Panc1 (cell line): ENCODE measurements at regions not wholly inside any gene's neighbourhood (a gene's known extent, or its start where the extent isn't known, plus 50 kb on each side); places are given as distances from the start of the nearest gene placed in this dataset.

ENCODE experiments used
- ATAC-seq: fragments of 200-7000 bp; cut with Tn5 transposase; 2 replicates; pipeline ENCODE4 v1.9.1; 2020; ENCODE audit warnings: mild to moderate bottlenecking, moderate library complexity
- BruUV-seq: library from RNA; stranded (reverse); fragments of 400-500 nt; replicated peaks from 2 replicates; lab custom pipeline; 2021; lab: Mats Ljungman, UMichigan
- CTCF ChIA-PET: fragments of 300-600 bp; sonication (Branson Sonifier 250); formaldehyde crosslinking; loops from one replicate; lab custom pipeline; 2022; ENCODE audit warnings: antibody characterized with exemption; lab: Charles Lee
- POLR2A ChIA-PET: fragments of 300-600 bp; sonication (Branson Sonifier 250); formaldehyde crosslinking; loops from one replicate; lab custom pipeline; 2022; ENCODE audit warnings: antibody characterized with exemption; lab: Charles Lee
- DNase-seq: peaks from one replicate; pipeline ENCODE4 v3.0.0-alpha.2; 2010; ENCODE audit warnings: low read depth, low spot score
- H3K27ac ChIP-seq: 2 replicates; pipeline ENCODE4 v1.5.1; 2011; ENCODE audit warnings: mild to moderate bottlenecking, low read length, inconsistent platforms
- H3K27me3 ChIP-seq: fragments of 200-500 bp; sonication (Bioruptor generic); 2 replicates; pipeline ENCODE4 v1.6.0; 2014; ENCODE audit warnings: low read length, inconsistent platforms; ENCODE audit not compliant: control insufficient read depth, insufficient read depth
- H3K36me3 ChIP-seq: fragments of 200-500 bp; sonication (Bioruptor generic); 2 replicates; pipeline ENCODE4 v1.5.1; 2014; ENCODE audit warnings: inconsistent platforms, mild to moderate bottlenecking, low read length, moderate library complexity; ENCODE audit not compliant: control insufficient read depth, insufficient read depth
- H3K4me1 ChIP-seq: 2 replicates; pipeline ENCODE4 v1.5.1; 2011; ENCODE audit warnings: inconsistent platforms, mild to moderate bottlenecking, low read length, moderate library complexity; ENCODE audit not compliant: control insufficient read depth, insufficient read depth
- H3K4me3 ChIP-seq, 2 experiments: 2 replicates each; pipeline ENCODE4 v1.5.1; 2011 to 2012; ENCODE audit warnings: low read depth in 2 of 2, low read length in 2 of 2, mild to moderate bottlenecking in 2 of 2, inconsistent platforms in 1 of 2, moderate library complexity in 1 of 2
- H3K9me3 ChIP-seq: fragments of 200-500 bp; sonication (Bioruptor generic); 2 replicates; pipeline ENCODE4 v1.5.1; 2014; ENCODE audit warnings: low read depth, mild to moderate bottlenecking, inconsistent platforms, low read length, moderate library complexity; ENCODE audit not compliant: control insufficient read depth, insufficient read depth
- POLR2AphosphoS5 ChIP-seq: IDR thresholded peaks from 2 replicates; pipeline ENCODE4 v1.6.1; 2012; ENCODE audit warnings: mild to moderate bottlenecking, low read depth, low read length, moderate library complexity
- SIN3A ChIP-seq: IDR thresholded peaks from 2 replicates; pipeline ENCODE4 v1.6.1; 2012; ENCODE audit warnings: low read depth, mild to moderate bottlenecking, low read length, moderate library complexity, borderline replicate concordance; ENCODE audit not compliant: insufficient read depth
- TCF7L2 ChIP-seq: IDR thresholded peaks from 2 replicates; pipeline ENCODE4 v1.6.1; 2011; ENCODE audit warnings: mild to moderate bottlenecking, low read depth, low read length, inconsistent platforms
- in situ Hi-C: cut with HindIII; loops from 2 replicates; pipeline ENCODE4 v1.10.0; 2016; ENCODE audit warnings: low sequenced_read_pairs, low pct_unique_long_range_greater_than_20kb
- intact Hi-C: fragments of 100-400 bp; cut with micrococcal nuclease; formaldehyde crosslinking; loops from one replicate; pipeline ENCODE4 v1.10.0; 2022; ENCODE audit not compliant: unreplicated experiment
- TF ChIP-seq, protein P1 (sequence below), 2 experiments: IDR thresholded peaks; 2 replicates each; pipeline ENCODE4 v1.6.1; 2011 to 2012; ENCODE audit warnings: low read depth in 2 of 2, control low read depth in 1 of 2, low read length in 1 of 2, mild to moderate bottlenecking in 1 of 2, moderate library complexity in 1 of 2; ENCODE audit not compliant: insufficient read depth in 1 of 2
- TF ChIP-seq, protein P2 (sequence below): fragments of 450-650 bp; IDR thresholded peaks from 2 replicates; pipeline ENCODE4 v1.5.1; 2017; ENCODE audit warnings: mild to moderate bottlenecking

DNA sequence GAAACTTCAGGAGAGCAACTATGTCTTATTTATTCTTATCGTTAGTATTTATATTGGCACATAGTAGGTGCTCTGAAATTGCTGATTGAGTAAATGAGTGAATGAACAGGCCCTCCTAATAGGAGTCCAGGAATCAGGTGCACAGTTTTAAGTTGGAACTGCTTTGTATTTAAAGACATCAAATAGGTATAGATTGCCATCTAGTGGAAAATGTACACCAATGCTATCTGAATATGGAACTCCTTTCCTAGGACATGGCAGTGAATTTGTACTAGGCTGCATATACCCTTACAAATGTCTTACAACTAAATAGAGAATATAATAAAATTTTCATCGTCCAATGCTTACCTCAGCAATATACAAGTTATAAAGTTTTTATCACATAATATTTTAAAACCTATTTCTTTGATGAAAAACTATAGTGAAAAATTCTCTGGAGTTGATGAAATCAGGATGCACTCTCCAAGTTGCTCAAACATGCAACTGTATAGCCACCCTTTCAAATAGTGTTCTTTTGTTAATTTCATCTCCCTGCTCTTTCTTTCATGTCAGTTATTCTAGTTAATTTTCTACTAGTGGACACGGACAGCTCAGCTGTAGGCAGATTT, 318.9 kb upstream of the SYT4 start:
- H3K36me3 ChIP-seq: no peaks in the 10 kb centered on the region
- no peak for TF ChIP-seq TCF7L2
- TF ChIP-seq, protein P1, sequence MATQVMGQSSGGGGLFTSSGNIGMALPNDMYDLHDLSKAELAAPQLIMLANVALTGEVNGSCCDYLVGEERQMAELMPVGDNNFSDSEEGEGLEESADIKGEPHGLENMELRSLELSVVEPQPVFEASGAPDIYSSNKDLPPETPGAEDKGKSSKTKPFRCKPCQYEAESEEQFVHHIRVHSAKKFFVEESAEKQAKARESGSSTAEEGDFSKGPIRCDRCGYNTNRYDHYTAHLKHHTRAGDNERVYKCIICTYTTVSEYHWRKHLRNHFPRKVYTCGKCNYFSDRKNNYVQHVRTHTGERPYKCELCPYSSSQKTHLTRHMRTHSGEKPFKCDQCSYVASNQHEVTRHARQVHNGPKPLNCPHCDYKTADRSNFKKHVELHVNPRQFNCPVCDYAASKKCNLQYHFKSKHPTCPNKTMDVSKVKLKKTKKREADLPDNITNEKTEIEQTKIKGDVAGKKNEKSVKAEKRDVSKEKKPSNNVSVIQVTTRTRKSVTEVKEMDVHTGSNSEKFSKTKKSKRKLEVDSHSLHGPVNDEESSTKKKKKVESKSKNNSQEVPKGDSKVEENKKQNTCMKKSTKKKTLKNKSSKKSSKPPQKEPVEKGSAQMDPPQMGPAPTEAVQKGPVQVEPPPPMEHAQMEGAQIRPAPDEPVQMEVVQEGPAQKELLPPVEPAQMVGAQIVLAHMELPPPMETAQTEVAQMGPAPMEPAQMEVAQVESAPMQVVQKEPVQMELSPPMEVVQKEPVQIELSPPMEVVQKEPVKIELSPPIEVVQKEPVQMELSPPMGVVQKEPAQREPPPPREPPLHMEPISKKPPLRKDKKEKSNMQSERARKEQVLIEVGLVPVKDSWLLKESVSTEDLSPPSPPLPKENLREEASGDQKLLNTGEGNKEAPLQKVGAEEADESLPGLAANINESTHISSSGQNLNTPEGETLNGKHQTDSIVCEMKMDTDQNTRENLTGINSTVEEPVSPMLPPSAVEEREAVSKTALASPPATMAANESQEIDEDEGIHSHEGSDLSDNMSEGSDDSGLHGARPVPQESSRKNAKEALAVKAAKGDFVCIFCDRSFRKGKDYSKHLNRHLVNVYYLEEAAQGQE (IDR thresholded peaks at IDR 0.05; ENCODE audit: insufficient read depth in 1 of 2, low read depth in 2 of 2, low read length in 1 of 2): no peak
- TF ChIP-seq SIN3A: no peak
- TF ChIP-seq, protein P2, sequence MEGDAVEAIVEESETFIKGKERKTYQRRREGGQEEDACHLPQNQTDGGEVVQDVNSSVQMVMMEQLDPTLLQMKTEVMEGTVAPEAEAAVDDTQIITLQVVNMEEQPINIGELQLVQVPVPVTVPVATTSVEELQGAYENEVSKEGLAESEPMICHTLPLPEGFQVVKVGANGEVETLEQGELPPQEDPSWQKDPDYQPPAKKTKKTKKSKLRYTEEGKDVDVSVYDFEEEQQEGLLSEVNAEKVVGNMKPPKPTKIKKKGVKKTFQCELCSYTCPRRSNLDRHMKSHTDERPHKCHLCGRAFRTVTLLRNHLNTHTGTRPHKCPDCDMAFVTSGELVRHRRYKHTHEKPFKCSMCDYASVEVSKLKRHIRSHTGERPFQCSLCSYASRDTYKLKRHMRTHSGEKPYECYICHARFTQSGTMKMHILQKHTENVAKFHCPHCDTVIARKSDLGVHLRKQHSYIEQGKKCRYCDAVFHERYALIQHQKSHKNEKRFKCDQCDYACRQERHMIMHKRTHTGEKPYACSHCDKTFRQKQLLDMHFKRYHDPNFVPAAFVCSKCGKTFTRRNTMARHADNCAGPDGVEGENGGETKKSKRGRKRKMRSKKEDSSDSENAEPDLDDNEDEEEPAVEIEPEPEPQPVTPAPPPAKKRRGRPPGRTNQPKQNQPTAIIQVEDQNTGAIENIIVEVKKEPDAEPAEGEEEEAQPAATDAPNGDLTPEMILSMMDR: peak; percentile 42; the same call in 1 of the 2 replicates
- peak; percentile 84; the same call in 1 of the 2 replicates for ATAC-seq
- H3K9me3 ChIP-seq: no peaks in the 10 kb centered on the region
- DNase-seq: peak; percentile 13
- in situ Hi-C loops (no loop called here), intact Hi-C loops (no loop called here)
- BruUV-seq: no TSS peak
- H3K4me3 ChIP-seq: no peak overlapping the region
- POLR2A ChIA-PET: no interaction called here
- H3K27ac ChIP-seq: no peak overlapping the region
- no peaks in the 10 kb centered on the region for H3K4me1 ChIP-seq
- CTCF ChIA-PET: no interaction called here
- H3K27me3 ChIP-seq: no peaks in the 10 kb centered on the region

DNA sequence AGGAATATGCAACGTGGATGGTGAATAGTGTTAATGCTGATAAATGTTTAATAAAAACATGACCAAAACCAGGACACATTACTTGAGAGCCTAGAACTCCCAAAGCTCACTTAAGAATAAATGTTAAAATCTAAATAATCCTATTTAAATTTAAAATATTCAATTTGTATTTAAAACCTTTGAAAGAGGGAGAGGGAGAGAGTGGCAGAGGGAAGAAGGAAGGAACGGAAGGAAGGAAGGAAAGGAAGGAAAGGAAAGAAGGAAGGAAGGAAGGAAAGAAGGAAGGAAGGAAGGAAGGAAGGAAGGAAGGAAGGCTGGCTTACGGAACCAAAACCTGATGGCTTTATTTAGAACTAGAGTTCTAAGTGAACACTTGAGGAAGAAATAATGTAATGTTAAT, 324.1 kb upstream of the SYT4 start:
- no peak for TF ChIP-seq POLR2AphosphoS5
- TF ChIP-seq SIN3A: no peak
- TF ChIP-seq, protein P2: no peak
- TF ChIP-seq, protein P1 (IDR thresholded peaks at IDR 0.05; ENCODE audit: insufficient read depth in 1 of 2, low read depth in 2 of 2, low read length in 1 of 2): no peak
- TF ChIP-seq TCF7L2: no peak
- Histone ChIP-seq H3K4me3 (no peak overlapping the region), H3K27me3 (no peaks in the 10 kb centered on the region), H3K9me3 (no peaks in the 10 kb centered on the region), H3K27ac (no peak overlapping the region), H3K4me1 (no peaks in the 10 kb centered on the region), H3K36me3 (no peaks in the 10 kb centered on the region)
- ChIA-PET CTCF (no interaction called here), POLR2A (interaction anchor here (0.7 kb wide), 1 partner anchor 170 kb away, joined by 3 read pairs; no protein-coding TSS in a partner anchor)
- DNase-seq (no peak), ATAC-seq (no peak)
- intact Hi-C loops: no loop called here
- in situ Hi-C loops: no loop called here
- no TSS peak for BruUV-seq
